HCEC 1CT (cell line): ENCODE measurements at regions not wholly inside any gene's neighbourhood (a gene's known extent, or its start where the extent isn't known, plus 50 kb on each side); places are given as distances from the start of the nearest gene placed in this dataset.
"Not testable (repeated sequence)": the region's sequence is repeated elsewhere in the genome, so short reads cannot be mapped to it uniquely, and the experiment has no call there.

Experiments used
- DNase-seq: peaks from one replicate; pipeline ENCODE4 v3.0.0-alpha.2; 2017

- no peak for DNase-seq
Measured at GRCh38 chr18:66993492-66993891, 389.6 kb upstream of the CDH19 start.

- no peak for DNase-seq
Measured at GRCh38 chr18:66990909-66991308, 387.0 kb upstream of the CDH19 start.

DNA sequence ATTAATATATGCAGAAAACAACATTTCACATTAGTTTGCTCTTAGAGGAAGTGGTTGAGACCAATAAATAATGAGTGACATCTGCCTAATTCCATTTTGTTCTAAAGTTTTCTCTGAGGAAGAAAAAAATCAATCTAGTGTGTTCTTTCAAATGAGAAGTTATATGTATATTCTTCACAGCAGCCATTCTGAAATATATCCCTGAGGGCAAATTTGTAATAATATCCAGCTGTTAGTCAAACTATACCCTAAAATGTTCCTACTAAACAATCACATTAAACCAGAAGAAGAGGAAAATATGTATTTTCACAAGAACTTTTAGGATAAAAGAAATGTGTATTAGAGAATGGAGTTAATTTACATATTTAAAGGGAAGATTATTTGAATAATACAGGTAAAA, 375.1 kb upstream of the CDH19 start:
- no peak for DNase-seq

- DNase-seq = no peak
Measured at GRCh38 chr18:66972681-66973080, 368.8 kb upstream of the CDH19 start.

- no peak for DNase-seq
Measured at GRCh38 chr18:66971960-66972359, 368.1 kb upstream of the CDH19 start.

GRCh38 chr18:66966171-66966570, 362.3 kb upstream of the CDH19 start:
- DNase-seq = no peak

DNA sequence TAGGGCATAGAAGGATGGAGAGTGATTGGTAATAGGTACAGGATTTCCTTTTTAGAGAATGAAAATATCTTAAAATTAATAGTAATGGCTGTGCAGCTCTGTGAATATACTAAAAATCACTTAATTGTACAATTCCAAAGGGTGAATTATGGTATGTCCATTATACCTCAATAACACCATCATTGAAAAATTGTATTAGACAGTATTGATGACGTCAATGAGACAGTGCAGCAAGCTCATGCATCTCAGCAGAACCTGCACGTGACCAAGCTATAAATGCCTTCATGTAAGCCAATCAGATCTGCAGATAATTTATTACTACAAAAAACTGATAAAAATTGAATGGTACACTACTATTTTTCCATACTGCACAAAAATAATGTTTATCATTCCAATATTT, 354.4 kb upstream of the CDH19 start:
- DNase-seq = no peak

GRCh38 chr18:66951750-66952149, 347.9 kb upstream of the CDH19 start:
- DNase-seq = no peak

GRCh38 chr18:66949419-66949818, 345.5 kb upstream of the CDH19 start:
- DNase-seq = no peak

DNA sequence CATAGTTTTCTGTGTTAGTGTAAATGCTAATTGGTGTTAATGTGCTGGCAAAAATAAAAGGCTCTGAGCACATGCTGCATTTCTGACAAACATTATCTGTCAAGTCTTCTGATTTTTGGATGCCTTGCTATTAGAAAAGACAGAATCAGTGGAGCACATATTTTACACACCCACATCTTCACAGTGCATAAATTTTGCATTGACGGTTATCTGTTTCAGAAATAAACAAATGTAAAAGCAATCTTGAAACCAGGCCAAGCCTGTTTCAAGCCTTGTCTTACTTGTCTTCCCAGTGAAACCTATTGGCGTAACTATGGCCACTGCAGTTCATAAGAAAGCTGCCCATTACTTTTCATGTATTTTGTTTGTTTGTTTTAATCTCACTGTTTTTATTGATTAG, 333.7 kb upstream of the CDH19 start:
- DNase-seq = no peak

DNA sequence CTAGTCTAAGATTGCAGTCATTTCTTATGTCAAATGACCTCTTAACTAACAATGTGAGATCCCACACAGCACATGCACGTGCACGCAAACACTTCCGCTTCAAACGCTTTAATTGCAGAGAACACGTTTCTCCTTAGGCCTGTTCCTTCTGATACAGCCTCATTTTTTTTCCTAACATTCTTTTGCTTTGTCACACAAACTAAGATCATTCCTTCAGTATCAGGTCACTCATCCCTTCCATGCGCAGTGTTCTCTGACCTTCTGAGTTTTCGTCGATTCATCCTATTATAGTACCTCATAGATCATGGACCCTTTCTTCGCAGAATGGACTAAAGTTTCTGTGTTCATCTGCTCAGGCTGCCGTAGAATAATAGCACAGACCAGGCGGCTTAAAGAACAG, 327.1 kb upstream of the CDH19 start:
- DNase-seq = no peak

- DNase-seq = no peak
Measured at GRCh38 chr18:66916834-66917233, 312.9 kb upstream of the CDH19 start.

DNA sequence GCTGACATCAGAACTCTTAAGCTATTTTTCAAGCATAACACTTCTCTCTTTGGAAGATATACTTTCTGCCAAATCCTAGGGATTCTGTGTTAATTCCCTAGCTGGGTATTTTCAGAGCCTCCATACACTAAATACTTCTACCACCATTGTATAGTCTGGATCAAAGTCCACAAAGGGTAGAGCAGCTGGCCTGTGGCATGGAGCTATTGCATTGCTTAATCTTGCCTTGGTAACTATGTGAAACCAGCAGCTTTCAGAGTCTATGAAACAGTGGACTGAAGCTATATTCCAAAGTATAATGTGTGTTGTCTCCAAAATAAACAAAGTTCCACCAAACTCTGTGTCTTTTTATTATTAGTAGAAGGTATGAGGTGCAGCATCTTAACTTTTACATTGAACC, 296.9 kb upstream of the CDH19 start:
- DNase-seq = no peak

GRCh38 chr18:66895631-66896030, 291.7 kb upstream of the CDH19 start:
- no peak for DNase-seq

GRCh38 chr18:66894851-66895250, 291.0 kb upstream of the CDH19 start:
- DNase-seq = no peak

GRCh38 chr18:66892388-66892787, 288.5 kb upstream of the CDH19 start:
- DNase-seq = not testable (repeated sequence)

GRCh38 chr18:66874812-66875474, 271.1 kb upstream of the CDH19 start:
- DNase-seq = no peak

GRCh38 chr18:66874375-66874774, 270.5 kb upstream of the CDH19 start:
- no peak for DNase-seq

- no peak for DNase-seq
Measured at GRCh38 chr18:66873899-66874298, 270.0 kb upstream of the CDH19 start.

- peak; percentile 1 for DNase-seq
Measured at GRCh38 chr18:66872277-66872676, 268.4 kb upstream of the CDH19 start.

GRCh38 chr18:66867653-66868052, 263.8 kb upstream of the CDH19 start:
- DNase-seq = no peak

GRCh38 chr18:66866427-66866940, 262.6 kb upstream of the CDH19 start:
- DNase-seq = not testable (repeated sequence)

- DNase-seq = no peak
Measured at GRCh38 chr18:66838340-66838987, 234.6 kb upstream of the CDH19 start.

DNA sequence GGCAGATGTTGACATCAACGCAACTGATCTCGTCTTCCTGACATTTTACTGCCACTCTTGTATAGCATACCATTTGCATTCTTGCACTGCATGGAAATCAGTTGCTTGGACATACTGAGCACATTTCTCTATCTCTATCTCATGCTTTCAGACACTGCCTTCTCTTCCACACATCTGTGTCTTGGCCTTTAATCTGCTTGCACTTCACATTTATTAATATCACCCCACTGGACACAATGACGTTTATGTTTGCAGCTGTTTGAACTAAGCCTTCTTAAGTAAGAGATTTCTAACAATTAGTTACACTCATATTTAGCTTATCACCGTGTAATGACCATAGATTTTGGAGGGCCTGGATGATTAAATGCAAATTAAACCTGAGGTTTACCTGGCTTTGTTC, 229.8 kb upstream of the CDH19 start:
- DNase-seq = no peak

- DNase-seq = no peak
Measured at GRCh38 chr18:66826211-66826610, 222.3 kb upstream of the CDH19 start.
